ENCODE measurements at regions not wholly inside any gene's neighbourhood (a gene's known extent, or its start where the extent isn't known, plus 50 kb on each side); places are given as distances from the start of the nearest gene placed in this dataset.

DNA sequence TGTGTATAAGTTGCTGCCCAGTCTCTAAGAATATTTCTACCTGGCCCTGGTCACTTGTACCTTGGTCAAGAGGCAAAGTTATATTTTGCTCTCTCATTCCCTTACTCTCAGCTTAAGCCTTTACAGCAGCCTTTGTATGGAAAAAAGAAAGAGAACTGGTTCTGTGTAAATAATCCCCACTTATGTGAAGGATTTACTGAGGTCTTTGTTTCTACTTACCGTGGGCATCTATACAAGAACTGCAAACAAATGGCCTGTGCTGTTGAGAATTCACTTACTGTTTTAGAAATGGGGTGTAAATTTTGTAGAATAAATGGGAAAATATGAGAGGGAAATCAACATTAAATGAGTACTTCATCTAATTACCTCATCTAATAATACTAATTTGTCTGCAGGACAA lies 267.4 kb downstream of the PCDH20 start:
- TF ChIP-seq CTCF (conservative IDR thresholded peaks at IDR 0.05; ENCODE audit: low read length) (no peak), EZH2phosphoT487 (IDR thresholded peaks at IDR 0.05; ENCODE audit: borderline replicate concordance, low read depth, low read length) (no peak)
